ENCODE measurements at regions not wholly inside any gene's neighbourhood (a gene's known extent, or its start where the extent isn't known, plus 50 kb on each side); places are given as distances from the start of the nearest gene placed in this dataset.

- Histone ChIP-seq H3K27ac (ENCODE audit: low read depth in 1 of 2, low read length in 2 of 2) (no peak overlapping the region), H3K9ac (ENCODE audit: insufficient read depth, low read length, poor library complexity, severe bottlenecking) (no peak overlapping the region), H4K20me1 (ENCODE audit: insufficient read depth, low read length) (no peaks in the 10 kb centered on the region), H3K36me3 (replicated peaks in 1 of 2; ENCODE audit: control insufficient read depth in 1 of 2, insufficient read depth in 2 of 2, low read length in 2 of 2) (no peaks in the 10 kb centered on the region), H3K4me2 (replicated peaks; ENCODE audit: extremely low read depth, low read length, poor library complexity, severe bottlenecking) (no peak overlapping the region), H3K9me3 (replicated peaks in 1 of 2; ENCODE audit: control insufficient read depth in 1 of 2, insufficient read depth in 1 of 2, low read length in 2 of 2) (no peaks in the 10 kb centered on the region), H3K79me2 (ENCODE audit: insufficient read depth, low read length) (no peaks in the 10 kb centered on the region), H3K27me3 (ENCODE audit: control insufficient read depth in 2 of 2, insufficient read depth in 2 of 2, low read length in 2 of 2) (no peaks in the 10 kb centered on the region), H2AFZ (ENCODE audit: insufficient read depth, low read depth, low read length, poor library complexity, severe bottlenecking) (no peak overlapping the region), H3K4me3 (replicated peaks in 1 of 3; ENCODE audit: low read depth in 2 of 3, low read length in 3 of 3) (no peak overlapping the region), H3K4me1 (ENCODE audit: control insufficient read depth in 1 of 2, insufficient read depth in 2 of 2, low read length in 2 of 2) (no peaks in the 10 kb centered on the region)
- H3K9me3 Mint-ChIP-seq, result peaks cover 0 to 12% (median 2%) of the 10 kb centered on the region in 7 donors
- no peaks in the 10 kb centered on the region for H3K4me1 Mint-ChIP-seq
- peaks cover 0 to 4% (median 1%) of the 10 kb centered on the region in 3 donors for H3K27me3 Mint-ChIP-seq (ENCODE audit: low read depth in 3 of 3)
- intact Hi-C loops (cut with micrococcal nuclease), result no loop called here
- no peak for TF ChIP-seq CTCF (IDR thresholded peaks at IDR 0.05)
- WGBS (ENCODE audit: insufficient coverage), result 100% methylated on average over 1 of the region's 6 CpGs
- DNase-seq, result no peak
- H3K27ac Mint-ChIP-seq, result no peak overlapping the region
- H3K4me3 Mint-ChIP-seq, result no peak overlapping the region
- H3K36me3 Mint-ChIP-seq, result no peaks in the 10 kb centered on the region
Measured at GRCh38 chr7:65225422-65226006, 148.1 kb upstream of the ZNF92 start.

GRCh38 chr7:65222655-65223054 lies 151.0 kb upstream of the ZNF92 start:
- Mint-ChIP-seq H3K27ac (no peak overlapping the region), H3K27me3 (ENCODE audit: low read depth in 3 of 3) (peaks cover 0 to 1% (median 0%) of the 10 kb centered on the region in 3 donors), H3K4me3 (no peak overlapping the region), H3K4me1 (no peaks in the 10 kb centered on the region), H3K9me3 (no peaks in the 10 kb centered on the region), H3K36me3 (no peaks in the 10 kb centered on the region)
- Histone ChIP-seq H3K9ac (ENCODE audit: insufficient read depth, low read length, poor library complexity, severe bottlenecking) (no peak overlapping the region), H3K27ac (ENCODE audit: low read depth in 1 of 2, low read length in 2 of 2) (no peak overlapping the region), H2AFZ (ENCODE audit: insufficient read depth, low read depth, low read length, poor library complexity, severe bottlenecking) (no peak overlapping the region), H3K4me1 (ENCODE audit: control insufficient read depth in 1 of 2, insufficient read depth in 2 of 2, low read length in 2 of 2) (no peaks in the 10 kb centered on the region), H3K4me3 (replicated peaks in 1 of 3; ENCODE audit: low read depth in 2 of 3, low read length in 3 of 3) (no peak overlapping the region), H4K20me1 (ENCODE audit: insufficient read depth, low read length) (no peaks in the 10 kb centered on the region), H3K9me3 (replicated peaks in 1 of 2; ENCODE audit: control insufficient read depth in 1 of 2, insufficient read depth in 1 of 2, low read length in 2 of 2) (no peaks in the 10 kb centered on the region), H3K27me3 (ENCODE audit: control insufficient read depth in 2 of 2, insufficient read depth in 2 of 2, low read length in 2 of 2) (no peaks in the 10 kb centered on the region), H3K4me2 (replicated peaks; ENCODE audit: extremely low read depth, low read length, poor library complexity, severe bottlenecking) (no peak overlapping the region), H3K36me3 (replicated peaks in 1 of 2; ENCODE audit: control insufficient read depth in 1 of 2, insufficient read depth in 2 of 2, low read length in 2 of 2) (no peaks in the 10 kb centered on the region), H3K79me2 (ENCODE audit: insufficient read depth, low read length) (no peaks in the 10 kb centered on the region)
- WGBS (ENCODE audit: insufficient coverage), result no CpG with 5 or more reads among the region's 4 CpGs
- no peak for TF ChIP-seq CTCF (IDR thresholded peaks at IDR 0.05)
- no peak for DNase-seq
- intact Hi-C loops (cut with micrococcal nuclease), result no loop called here
